B cell (primary cell): ENCODE measurements at regions not wholly inside any gene's neighbourhood (a gene's known extent, or its start where the extent isn't known, plus 50 kb on each side); places are given as distances from the start of the nearest gene placed in this dataset.
"Not testable (repeated sequence)": the region's sequence is repeated elsewhere in the genome, so short reads cannot be mapped to it uniquely, and the experiment has no call there.

Experiments used
- ATAC-seq: fragments of 200-7000 bp; cut with Tn5 transposase; one replicate; pipeline ENCODE4 v1.10.0; 2021; ENCODE audit warnings: low read depth, mild to moderate bottlenecking, moderate number of reproducible peaks, moderate library complexity
- CTCF ChIA-PET: fragments of 350-600 bp; sonication (Branson Sonifier 250); formaldehyde crosslinking; loops from one replicate; lab custom pipeline; 2021; ENCODE audit warnings: antibody characterized with exemption, inconsistent platforms; lab: Charles Lee
- POLR2A ChIA-PET: fragments of 350-600 bp; sonication (Branson Sonifier 250); formaldehyde crosslinking; loops from one replicate; lab custom pipeline; 2021; ENCODE audit warnings: antibody characterized with exemption; lab: Charles Lee
- DNase-seq: peaks from one replicate; pipeline ENCODE4 v3.0.0; 2013
- H2AFZ ChIP-seq: 2 replicates; pipeline ENCODE4 v1.6.1; 2012; ENCODE audit warnings: mild to moderate bottlenecking, low read depth, low read length; ENCODE audit not compliant: insufficient read depth, poor library complexity, severe bottlenecking
- H3K27ac ChIP-seq, 2 donors: 1 replicate in 1 of 2; 2 replicates in 1 of 2; pipeline ENCODE4 v1.5.1; 2012 to 2013; ENCODE audit warnings: low read length in 2 of 2, mild to moderate bottlenecking in 2 of 2, moderate library complexity in 1 of 2
- H3K27me3 ChIP-seq, 4 experiments: fragments of 200-600 bp in 1 of 4; sonication (generic) in 1 of 4; replicated peaks in 1 of 4; 1 replicate in 2 of 4; 2 replicates in 2 of 4; pipeline versions ENCODE4 v1.6.1 to v1.7.0; 2013 to 2016; ENCODE audit warnings: low read length in 3 of 4, mild to moderate bottlenecking in 2 of 4, mixed read lengths in 1 of 4, moderate library complexity in 1 of 4; ENCODE audit not compliant: insufficient read depth in 4 of 4, control insufficient read depth in 3 of 4; ENCODE audit errors: control extremely low read depth in 1 of 4
- H3K36me3 ChIP-seq, 2 experiments: replicated peaks in 1 of 2; 1 replicate in 1 of 2; 2 replicates in 1 of 2; pipeline versions ENCODE4 v1.6.1 to v1.7.1; 2013; ENCODE audit warnings: low read length in 1 of 2; ENCODE audit not compliant: insufficient read depth in 2 of 2, control insufficient read depth in 1 of 2; ENCODE audit errors: control extremely low read depth in 1 of 2, extremely low read depth in 1 of 2
- H3K4me1 ChIP-seq, 2 donors: fragments of 200-600 bp in 1 of 2; sonication (generic) in 1 of 2; 1 replicate in 1 of 2; 2 replicates in 1 of 2; pipeline versions ENCODE4 v1.5.1 to v1.6.1; 2013 to 2017; ENCODE audit warnings: low read length in 2 of 2; ENCODE audit not compliant: control insufficient read depth in 2 of 2, insufficient read depth in 2 of 2
- H3K4me2 ChIP-seq: replicated peaks from 2 replicates; pipeline ENCODE3; 2012; ENCODE audit warnings: mild to moderate bottlenecking, low read depth, low read length; ENCODE audit not compliant: poor library complexity, severe bottlenecking
- H3K4me3 ChIP-seq, 5 experiments: fragments of 200-600 bp in 1 of 5; sonication (generic) in 1 of 5; 1 replicate in 3 of 5; 2 replicates in 2 of 5; pipeline versions ENCODE4 v1.5.1 to v1.7.0; 2011 to 2016; ENCODE audit warnings: low read length in 4 of 5, mild to moderate bottlenecking in 4 of 5, low read depth in 2 of 5, control low read depth in 1 of 5, moderate library complexity in 1 of 5; ENCODE audit not compliant: insufficient read depth in 1 of 5; ENCODE audit errors: control extremely low read depth in 1 of 5, extremely low read depth in 1 of 5
- H3K79me2 ChIP-seq: fragments of 200-600 bp; sonication (generic); one replicate; pipeline ENCODE4 v1.6.0; 2016; ENCODE audit warnings: low read length; ENCODE audit not compliant: control insufficient read depth, insufficient read depth
- H3K9ac ChIP-seq: fragments of 200-600 bp; sonication (generic); 2 replicates; pipeline ENCODE4 v1.6.1; 2017; ENCODE audit warnings: mild to moderate bottlenecking, low read length, moderate library complexity
- H3K9me3 ChIP-seq, 3 donors: one replicate each; pipeline versions ENCODE4 v1.6.1 to v1.7.1; 2013; ENCODE audit warnings: low read length in 2 of 3; ENCODE audit not compliant: control insufficient read depth in 2 of 3, insufficient read depth in 1 of 3; ENCODE audit errors: control extremely low read depth in 1 of 3
- H4K20me1 ChIP-seq: 2 replicates; pipeline ENCODE4 v1.6.0; 2012; ENCODE audit warnings: mild to moderate bottlenecking, low read length; ENCODE audit not compliant: insufficient read depth, control insufficient read depth, poor library complexity, severe bottlenecking
- H3K27ac Mint-ChIP-seq: one replicate; pipeline ENCODE4 v1.8.0; 2021; ENCODE audit warnings: mixed read lengths
- H3K27me3 Mint-ChIP-seq: one replicate; pipeline ENCODE4 v1.8.0; 2021; ENCODE audit warnings: mixed read lengths
- H3K4me1 Mint-ChIP-seq: one replicate; pipeline ENCODE4 v1.8.0; 2021; ENCODE audit warnings: mixed read lengths
- H3K4me3 Mint-ChIP-seq: one replicate; pipeline ENCODE4 v1.8.0; 2021; ENCODE audit warnings: mixed read lengths
- H3K9me3 Mint-ChIP-seq: one replicate; pipeline ENCODE4 v1.8.0; 2022; ENCODE audit warnings: mixed read lengths; ENCODE audit not compliant: insufficient read depth
- CTCF ChIP-seq: fragments of 200-600 bp; IDR thresholded peaks from one replicate; pipeline ENCODE4 v1.8.0; 2022; ENCODE audit warnings: antibody characterized with exemption, mild to moderate bottlenecking
- EZH2 ChIP-seq: IDR thresholded peaks from 2 replicates; pipeline ENCODE4 v1.6.1; 2012; ENCODE audit warnings: borderline replicate concordance, low read depth, mild to moderate bottlenecking, moderate library complexity, low read length; ENCODE audit not compliant: insufficient read depth, poor library complexity, severe bottlenecking
- WGBS: methylation state at CpG from one replicate; pipeline ENCODE4 v1.1.5; 2013; ENCODE audit warnings: missing lambda C conversion rate; ENCODE audit not compliant: insufficient coverage; 5-methylcytosine and 5-hydroxymethylcytosine counted together
- intact Hi-C: fragments of 100-400 bp; cut with micrococcal nuclease; formaldehyde crosslinking; loops from one replicate; pipeline ENCODE4 v1.10.0; 2022

GRCh38 chr5:40346901-40347300 is 332.8 kb upstream of the PTGER4 start:
- Histone ChIP-seq H4K20me1 (no peaks in the 10 kb centered on the region), H2AFZ (no peak overlapping the region), H3K4me1 (no peaks in the 10 kb centered on the region), H3K9ac (no peak overlapping the region), H3K36me3 (no peaks in the 10 kb centered on the region), H3K4me2 (no peak overlapping the region), H3K9me3 (peaks cover 1 to 16% (median 15%) of the 10 kb centered on the region in 3 donors), H3K79me2 (no peaks in the 10 kb centered on the region), H3K27me3 (no peaks in the 10 kb centered on the region), H3K4me3 (no peak overlapping the region), H3K27ac (no peak overlapping the region)
- Mint-ChIP-seq H3K9me3 (peaks cover 17% of the 10 kb centered on the region), H3K4me1 (no peaks in the 10 kb centered on the region), H3K27me3 (no peaks in the 10 kb centered on the region), H3K4me3 (no peak overlapping the region), H3K27ac (no peak overlapping the region)
- ChIA-PET CTCF (no interaction called here), POLR2A (no interaction called here)
- DNase-seq (no peak), ATAC-seq (no peak)
- intact Hi-C loops = no loop called here
- no CpG with 5 or more reads among the region's 1 CpG for WGBS
- TF ChIP-seq CTCF = no peak
- no peak for TF ChIP-seq EZH2

GRCh38 chr5:40338434-40338833 is 341.3 kb upstream of the PTGER4 start:
- H4K20me1 ChIP-seq, H3K9ac ChIP-seq, POLR2A ChIA-PET, H3K27me3 ChIP-seq, DNase-seq, intact Hi-C loops, ATAC-seq, H3K4me3 ChIP-seq, H3K9me3 ChIP-seq, H3K36me3 ChIP-seq, CTCF ChIA-PET, H3K27ac Mint-ChIP-seq, H2AFZ ChIP-seq, H3K79me2 ChIP-seq, H3K27me3 Mint-ChIP-seq, H3K4me1 Mint-ChIP-seq, H3K9me3 Mint-ChIP-seq, H3K4me1 ChIP-seq, H3K4me3 Mint-ChIP-seq, H3K4me2 ChIP-seq, H3K27ac ChIP-seq: not testable (repeated sequence)
- 88% methylated on average over 2 of the region's 3 CpGs for WGBS
